GM12878 (cell line): ENCODE measurements at regions not wholly inside any gene's neighbourhood (a gene's known extent, or its start where the extent isn't known, plus 50 kb on each side); places are given as distances from the start of the nearest gene placed in this dataset.

Experiments
- ATAC-seq: fragments of 200-7000 bp; cut with Tn5 transposase; 3 replicates; pipeline ENCODE4 v1.9.1; 2020; ENCODE audit warnings: mild to moderate bottlenecking, moderate library complexity
- BruUV-seq: library from RNA; stranded (reverse); fragments of 400-500 nt; replicated peaks from 2 replicates; lab custom pipeline; 2021; lab: Mats Ljungman, UMichigan
- CTCF ChIA-PET: fragments of 300-600 bp; sonication (Branson Sonifier 250); formaldehyde crosslinking; extraction: SDS; loops from one replicate; lab custom pipeline; 2021; ENCODE audit warnings: inconsistent platforms; lab: Yijun Ruan, JAX
- POLR2A ChIA-PET: fragments of 350-600 bp; formaldehyde crosslinking; extraction: SDS; loops from one replicate; lab custom pipeline; 2021; ENCODE audit warnings: inconsistent platforms; lab: Charles Lee
- RAD21 ChIA-PET: fragments of 300-600 bp; sonication (Branson Sonifier 250); formaldehyde crosslinking; loops from one replicate; lab custom pipeline; 2023; ENCODE audit warnings: antibody characterized with exemption; ENCODE audit not compliant: unreplicated experiment; lab: Charles Lee
- SMC1A ChIA-PET: fragments of 300-600 bp; sonication (Branson Sonifier 250); formaldehyde crosslinking; loops from one replicate; lab custom pipeline; 2023; ENCODE audit not compliant: unreplicated experiment, uncharacterized antibody; lab: Charles Lee
- DNase-seq: peaks from one replicate; pipeline ENCODE4 v3.0.0-alpha.2; 2011; ENCODE audit warnings: low read depth, low spot score
- FAIRE-seq: peaks from 3 replicates; lab custom pipeline; 2011; peaks lifted over from hg19 to GRCh38; lab: Jason Lieb, UNC
- H2AFZ ChIP-seq: 2 replicates; pipeline ENCODE4 v1.6.0; 2011; ENCODE audit warnings: low read depth, low read length, control low read depth; ENCODE audit not compliant: control insufficient read depth
- H3K27ac ChIP-seq: 2 replicates; pipeline ENCODE4 v1.5.1; 2011; ENCODE audit warnings: control low read depth; ENCODE audit not compliant: control insufficient read depth, insufficient read depth
- H3K27me3 ChIP-seq, 2 experiments: replicated peaks in 1 of 2; 2 replicates each; pipeline versions ENCODE4 v1.6.0 to v1.6.1; 2011; ENCODE audit warnings: low read length in 1 of 2; ENCODE audit not compliant: control insufficient read depth in 2 of 2, insufficient read depth in 2 of 2
- H3K36me3 ChIP-seq, 2 experiments: 2 replicates each; pipeline ENCODE4 v1.5.1; 2011; ENCODE audit warnings: low read length in 1 of 2; ENCODE audit not compliant: control insufficient read depth in 2 of 2, insufficient read depth in 2 of 2
- H3K4me1 ChIP-seq: 2 replicates; pipeline ENCODE4 v1.6.1; 2011; ENCODE audit warnings: mild to moderate bottlenecking, low read length, moderate library complexity, mixed read lengths; ENCODE audit not compliant: control insufficient read depth, insufficient read depth
- H3K4me2 ChIP-seq: 2 replicates; pipeline ENCODE4 v1.6.0; 2011; ENCODE audit warnings: control low read depth; ENCODE audit not compliant: control insufficient read depth, insufficient read depth
- H3K4me3 ChIP-seq: fragments of 200-600 bp; sonication (generic); 2 replicates; pipeline ENCODE4 v1.5.1; 2016
- H3K79me2 ChIP-seq: 2 replicates; pipeline ENCODE4 v1.6.0; 2011; ENCODE audit warnings: low read length; ENCODE audit not compliant: control insufficient read depth, insufficient read depth
- H3K9ac ChIP-seq: 2 replicates; pipeline ENCODE4 v1.8.0; 2011; ENCODE audit warnings: low read length, control low read depth, mixed read lengths; ENCODE audit not compliant: control insufficient read depth, insufficient read depth
- H3K9me3 ChIP-seq: replicated peaks from 3 replicates; pipeline ENCODE4 v1.5.1; 2011; ENCODE audit warnings: mild to moderate bottlenecking, low read length; ENCODE audit not compliant: control insufficient read depth, insufficient read depth
- H4K20me1 ChIP-seq: 2 replicates; pipeline ENCODE4 v1.6.0; 2011; ENCODE audit not compliant: control insufficient read depth, insufficient read depth
- BCL11A ChIP-seq: IDR thresholded peaks from 2 replicates; pipeline ENCODE4 v1.6.1; 2011; ENCODE audit warnings: low read depth, low read length
- CBFB ChIP-seq: IDR thresholded peaks from 2 replicates; pipeline ENCODE4 v1.6.1; 2016; ENCODE audit warnings: antibody characterized with exemption, low read depth
- KAT2A ChIP-seq: conservative IDR thresholded peaks from 2 replicates; pipeline ENCODE4 v1.6.1; 2011; ENCODE audit warnings: low read depth, low read length; ENCODE audit not compliant: control insufficient read depth
- NR2F1 ChIP-seq: fragments of 450-650 bp; conservative IDR thresholded peaks from 2 replicates; pipeline ENCODE4 v1.6.1; 2017; ENCODE audit warnings: mild to moderate bottlenecking
- RBBP5 ChIP-seq: fragments of 200-600 bp; sonication (generic); conservative IDR thresholded peaks from 2 replicates; pipeline ENCODE4 v1.6.1; 2016
- SPI1 ChIP-seq: IDR thresholded peaks from 2 replicates; pipeline ENCODE4 v1.6.1; 2011; ENCODE audit warnings: low read depth, mild to moderate bottlenecking, low read length, moderate library complexity, borderline replicate concordance; ENCODE audit not compliant: insufficient read depth
- TCF3 ChIP-seq: IDR thresholded peaks from 2 replicates; pipeline ENCODE4 v1.6.1; 2012; ENCODE audit warnings: low read depth, mild to moderate bottlenecking, low read length, borderline replicate concordance; ENCODE audit not compliant: insufficient read depth
- WGBS: methylation state at CpG from one replicate; pipeline ENCODE4 v1.1.6; 2016; ENCODE audit warnings: low lambda C conversion rate; ENCODE audit not compliant: insufficient replicate concordance, insufficient coverage; ENCODE audit errors: missing lambda C conversion rate; 5-methylcytosine and 5-hydroxymethylcytosine counted together
- in situ Hi-C: fragments of 300-500 bp; cut with MboI; formaldehyde crosslinking; loops from 9 replicates; pipeline ENCODE4 v1.14.3; 2018; ENCODE audit warnings: mixed read lengths
- intact Hi-C: fragments of 100-400 bp; cut with micrococcal nuclease; formaldehyde crosslinking; loops from one replicate; pipeline ENCODE4 v1.14.2; 2022; ENCODE audit not compliant: unreplicated experiment
- TF ChIP-seq, protein P1 (sequence below): fragments of 450-650 bp; IDR thresholded peaks from 2 replicates; pipeline ENCODE4 v1.6.1; 2016; ENCODE audit warnings: mild to moderate bottlenecking, moderate library complexity, borderline replicate concordance
- TF ChIP-seq, protein P2 (sequence below): fragments of 450-650 bp; IDR thresholded peaks from 2 replicates; pipeline ENCODE4 v1.6.1; 2017; ENCODE audit warnings: mild to moderate bottlenecking, low read depth, inconsistent platforms; ENCODE audit not compliant: poor library complexity, severe bottlenecking
- TF ChIP-seq, protein P3 (sequence below): IDR thresholded peaks from 2 replicates; pipeline ENCODE4 v1.6.1; 2012; ENCODE audit warnings: mild to moderate bottlenecking, low read depth, low read length
- TF ChIP-seq, protein P4 (sequence below): fragments of 450-650 bp; IDR thresholded peaks from 2 replicates; pipeline ENCODE4 v1.6.1; 2017; ENCODE audit warnings: mild to moderate bottlenecking, moderate library complexity

DNA sequence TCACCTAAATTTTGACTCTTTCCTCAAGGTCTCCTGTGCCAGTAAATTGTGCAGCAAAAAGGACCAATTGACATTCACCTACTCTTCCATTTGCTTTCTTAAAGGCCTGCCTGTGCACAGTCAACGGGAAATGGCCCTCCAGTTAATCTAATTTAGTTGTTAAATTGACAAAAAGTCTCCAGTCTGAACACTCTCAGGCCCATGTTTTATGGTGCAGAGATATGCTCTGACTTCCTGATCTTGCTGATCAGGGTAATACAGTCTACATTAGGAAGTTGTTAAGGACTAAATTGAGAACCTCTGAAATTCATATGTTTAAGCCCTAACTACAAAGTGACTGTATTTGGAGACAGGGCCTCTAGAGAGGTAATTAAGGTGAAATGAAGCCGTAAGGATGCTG, 133.6 kb upstream of the IL15 start:
- Histone ChIP-seq H3K9ac (no peak overlapping the region), H3K4me2 (no peak overlapping the region), H4K20me1 (no peaks in the 10 kb centered on the region), H3K27me3 (no peaks in the 10 kb centered on the region), H3K4me1 (no peaks in the 10 kb centered on the region), H2AFZ (no peak overlapping the region), H3K79me2 (no peaks in the 10 kb centered on the region), H3K9me3 (no peaks in the 10 kb centered on the region), H3K4me3 (no peak overlapping the region), H3K27ac (no peak overlapping the region), H3K36me3 (no peaks in the 10 kb centered on the region)
- BruUV-seq: no TSS peak
- ATAC-seq (no peak), DNase-seq (no peak), FAIRE-seq (no peak)
- POLR2A ChIA-PET: no interaction called here
- WGBS: 19% methylated on average over 2 of the region's 2 CpGs
- CTCF ChIA-PET: no interaction called here
- in situ Hi-C loops (no loop called here), intact Hi-C loops (no loop called here)
- SMC1A ChIA-PET: no interaction called here
- RAD21 ChIA-PET: no interaction called here
- TF ChIP-seq, protein P1, sequence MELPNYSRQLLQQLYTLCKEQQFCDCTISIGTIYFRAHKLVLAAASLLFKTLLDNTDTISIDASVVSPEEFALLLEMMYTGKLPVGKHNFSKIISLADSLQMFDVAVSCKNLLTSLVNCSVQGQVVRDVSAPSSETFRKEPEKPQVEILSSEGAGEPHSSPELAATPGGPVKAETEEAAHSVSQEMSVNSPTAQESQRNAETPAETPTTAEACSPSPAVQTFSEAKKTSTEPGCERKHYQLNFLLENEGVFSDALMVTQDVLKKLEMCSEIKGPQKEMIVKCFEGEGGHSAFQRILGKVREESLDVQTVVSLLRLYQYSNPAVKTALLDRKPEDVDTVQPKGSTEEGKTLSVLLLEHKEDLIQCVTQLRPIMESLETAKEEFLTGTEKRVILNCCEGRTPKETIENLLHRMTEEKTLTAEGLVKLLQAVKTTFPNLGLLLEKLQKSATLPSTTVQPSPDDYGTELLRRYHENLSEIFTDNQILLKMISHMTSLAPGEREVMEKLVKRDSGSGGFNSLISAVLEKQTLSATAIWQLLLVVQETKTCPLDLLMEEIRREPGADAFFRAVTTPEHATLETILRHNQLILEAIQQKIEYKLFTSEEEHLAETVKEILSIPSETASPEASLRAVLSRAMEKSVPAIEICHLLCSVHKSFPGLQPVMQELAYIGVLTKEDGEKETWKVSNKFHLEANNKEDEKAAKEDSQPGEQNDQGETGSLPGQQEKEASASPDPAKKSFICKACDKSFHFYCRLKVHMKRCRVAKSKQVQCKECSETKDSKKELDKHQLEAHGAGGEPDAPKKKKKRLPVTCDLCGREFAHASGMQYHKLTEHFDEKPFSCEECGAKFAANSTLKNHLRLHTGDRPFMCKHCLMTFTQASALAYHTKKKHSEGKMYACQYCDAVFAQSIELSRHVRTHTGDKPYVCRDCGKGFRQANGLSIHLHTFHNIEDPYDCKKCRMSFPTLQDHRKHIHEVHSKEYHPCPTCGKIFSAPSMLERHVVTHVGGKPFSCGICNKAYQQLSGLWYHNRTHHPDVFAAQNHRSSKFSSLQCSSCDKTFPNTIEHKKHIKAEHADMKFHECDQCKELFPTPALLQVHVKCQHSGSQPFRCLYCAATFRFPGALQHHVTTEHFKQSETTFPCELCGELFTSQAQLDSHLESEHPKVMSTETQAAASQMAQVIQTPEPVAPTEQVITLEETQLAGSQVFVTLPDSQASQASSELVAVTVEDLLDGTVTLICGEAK: no peak
- TF ChIP-seq RBBP5: no peak
- TF ChIP-seq NR2F1: no peak
- TF ChIP-seq, protein P2, sequence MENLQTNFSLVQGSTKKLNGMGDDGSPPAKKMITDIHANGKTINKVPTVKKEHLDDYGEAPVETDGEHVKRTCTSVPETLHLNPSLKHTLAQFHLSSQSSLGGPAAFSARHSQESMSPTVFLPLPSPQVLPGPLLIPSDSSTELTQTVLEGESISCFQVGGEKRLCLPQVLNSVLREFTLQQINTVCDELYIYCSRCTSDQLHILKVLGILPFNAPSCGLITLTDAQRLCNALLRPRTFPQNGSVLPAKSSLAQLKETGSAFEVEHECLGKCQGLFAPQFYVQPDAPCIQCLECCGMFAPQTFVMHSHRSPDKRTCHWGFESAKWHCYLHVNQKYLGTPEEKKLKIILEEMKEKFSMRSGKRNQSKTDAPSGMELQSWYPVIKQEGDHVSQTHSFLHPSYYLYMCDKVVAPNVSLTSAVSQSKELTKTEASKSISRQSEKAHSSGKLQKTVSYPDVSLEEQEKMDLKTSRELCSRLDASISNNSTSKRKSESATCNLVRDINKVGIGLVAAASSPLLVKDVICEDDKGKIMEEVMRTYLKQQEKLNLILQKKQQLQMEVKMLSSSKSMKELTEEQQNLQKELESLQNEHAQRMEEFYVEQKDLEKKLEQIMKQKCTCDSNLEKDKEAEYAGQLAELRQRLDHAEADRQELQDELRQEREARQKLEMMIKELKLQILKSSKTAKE: no peak
- TF ChIP-seq, protein P3, sequence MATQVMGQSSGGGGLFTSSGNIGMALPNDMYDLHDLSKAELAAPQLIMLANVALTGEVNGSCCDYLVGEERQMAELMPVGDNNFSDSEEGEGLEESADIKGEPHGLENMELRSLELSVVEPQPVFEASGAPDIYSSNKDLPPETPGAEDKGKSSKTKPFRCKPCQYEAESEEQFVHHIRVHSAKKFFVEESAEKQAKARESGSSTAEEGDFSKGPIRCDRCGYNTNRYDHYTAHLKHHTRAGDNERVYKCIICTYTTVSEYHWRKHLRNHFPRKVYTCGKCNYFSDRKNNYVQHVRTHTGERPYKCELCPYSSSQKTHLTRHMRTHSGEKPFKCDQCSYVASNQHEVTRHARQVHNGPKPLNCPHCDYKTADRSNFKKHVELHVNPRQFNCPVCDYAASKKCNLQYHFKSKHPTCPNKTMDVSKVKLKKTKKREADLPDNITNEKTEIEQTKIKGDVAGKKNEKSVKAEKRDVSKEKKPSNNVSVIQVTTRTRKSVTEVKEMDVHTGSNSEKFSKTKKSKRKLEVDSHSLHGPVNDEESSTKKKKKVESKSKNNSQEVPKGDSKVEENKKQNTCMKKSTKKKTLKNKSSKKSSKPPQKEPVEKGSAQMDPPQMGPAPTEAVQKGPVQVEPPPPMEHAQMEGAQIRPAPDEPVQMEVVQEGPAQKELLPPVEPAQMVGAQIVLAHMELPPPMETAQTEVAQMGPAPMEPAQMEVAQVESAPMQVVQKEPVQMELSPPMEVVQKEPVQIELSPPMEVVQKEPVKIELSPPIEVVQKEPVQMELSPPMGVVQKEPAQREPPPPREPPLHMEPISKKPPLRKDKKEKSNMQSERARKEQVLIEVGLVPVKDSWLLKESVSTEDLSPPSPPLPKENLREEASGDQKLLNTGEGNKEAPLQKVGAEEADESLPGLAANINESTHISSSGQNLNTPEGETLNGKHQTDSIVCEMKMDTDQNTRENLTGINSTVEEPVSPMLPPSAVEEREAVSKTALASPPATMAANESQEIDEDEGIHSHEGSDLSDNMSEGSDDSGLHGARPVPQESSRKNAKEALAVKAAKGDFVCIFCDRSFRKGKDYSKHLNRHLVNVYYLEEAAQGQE: no peak
- TF ChIP-seq SPI1: no peak
- TF ChIP-seq KAT2A: no peak
- TF ChIP-seq BCL11A: no peak
- TF ChIP-seq TCF3: no peak
- no peak for TF ChIP-seq CBFB
- TF ChIP-seq, protein P4, sequence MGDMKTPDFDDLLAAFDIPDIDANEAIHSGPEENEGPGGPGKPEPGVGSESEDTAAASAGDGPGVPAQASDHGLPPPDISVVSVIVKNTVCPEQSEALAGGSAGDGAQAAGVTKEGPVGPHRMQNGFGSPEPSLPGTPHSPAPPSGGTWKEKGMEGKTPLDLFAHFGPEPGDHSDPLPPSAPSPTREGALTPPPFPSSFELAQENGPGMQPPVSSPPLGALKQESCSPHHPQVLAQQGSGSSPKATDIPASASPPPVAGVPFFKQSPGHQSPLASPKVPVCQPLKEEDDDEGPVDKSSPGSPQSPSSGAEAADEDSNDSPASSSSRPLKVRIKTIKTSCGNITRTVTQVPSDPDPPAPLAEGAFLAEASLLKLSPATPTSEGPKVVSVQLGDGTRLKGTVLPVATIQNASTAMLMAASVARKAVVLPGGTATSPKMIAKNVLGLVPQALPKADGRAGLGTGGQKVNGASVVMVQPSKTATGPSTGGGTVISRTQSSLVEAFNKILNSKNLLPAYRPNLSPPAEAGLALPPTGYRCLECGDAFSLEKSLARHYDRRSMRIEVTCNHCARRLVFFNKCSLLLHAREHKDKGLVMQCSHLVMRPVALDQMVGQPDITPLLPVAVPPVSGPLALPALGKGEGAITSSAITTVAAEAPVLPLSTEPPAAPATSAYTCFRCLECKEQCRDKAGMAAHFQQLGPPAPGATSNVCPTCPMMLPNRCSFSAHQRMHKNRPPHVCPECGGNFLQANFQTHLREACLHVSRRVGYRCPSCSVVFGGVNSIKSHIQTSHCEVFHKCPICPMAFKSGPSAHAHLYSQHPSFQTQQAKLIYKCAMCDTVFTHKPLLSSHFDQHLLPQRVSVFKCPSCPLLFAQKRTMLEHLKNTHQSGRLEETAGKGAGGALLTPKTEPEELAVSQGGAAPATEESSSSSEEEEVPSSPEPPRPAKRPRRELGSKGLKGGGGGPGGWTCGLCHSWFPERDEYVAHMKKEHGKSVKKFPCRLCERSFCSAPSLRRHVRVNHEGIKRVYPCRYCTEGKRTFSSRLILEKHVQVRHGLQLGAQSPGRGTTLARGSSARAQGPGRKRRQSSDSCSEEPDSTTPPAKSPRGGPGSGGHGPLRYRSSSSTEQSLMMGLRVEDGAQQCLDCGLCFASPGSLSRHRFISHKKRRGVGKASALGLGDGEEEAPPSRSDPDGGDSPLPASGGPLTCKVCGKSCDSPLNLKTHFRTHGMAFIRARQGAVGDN: no peak
